ENCODE measurements at regions not wholly inside any gene's neighbourhood (a gene's known extent, or its start where the extent isn't known, plus 50 kb on each side); places are given as distances from the start of the nearest gene placed in this dataset.

- TF ChIP-seq USF2 (IDR thresholded peaks at IDR 0.05) (no peak), MAZ (IDR thresholded peaks at IDR 0.05; ENCODE audit: borderline replicate concordance, low read depth, low read length) (no peak), ZFP36 (IDR thresholded peaks at IDR 0.05; ENCODE audit: borderline replicate concordance, partially characterized antibody) (no peak), POLR2A (IDR thresholded peaks at IDR 0.05; ENCODE audit: low read length) (no peak)
Observed at GRCh38 chr3:88586121-88586640, 436.4 kb downstream of the C3orf38 start (continued).

DNA sequence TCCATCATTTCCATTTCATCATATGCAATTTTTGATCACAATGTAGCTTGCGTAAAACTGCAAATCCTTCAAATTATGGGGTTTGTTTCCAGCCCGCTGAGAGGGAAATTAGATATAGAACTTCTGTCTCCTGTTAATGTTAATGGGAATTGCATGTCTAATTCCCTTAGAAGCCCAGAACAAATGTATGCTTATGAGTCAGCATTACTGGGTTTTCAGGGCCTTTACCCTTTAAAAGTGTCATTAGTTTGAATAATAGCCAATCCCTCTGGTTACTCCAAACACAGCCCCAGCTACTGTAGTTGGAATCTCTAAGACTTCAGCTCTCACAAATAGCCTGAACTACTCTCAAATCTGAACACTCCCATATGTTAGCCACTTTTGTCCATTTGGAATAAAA lies 439.4 kb downstream of the C3orf38 start:
- Histone ChIP-seq H3K9me3 (no peaks in the 10 kb centered on the region), H3K4me3 (no peak overlapping the region), H3K27ac (no peak overlapping the region), H3K4me2 (no peak overlapping the region), H3K4me1 (no peaks in the 10 kb centered on the region)
- TF ChIP-seq MAZ (IDR thresholded peaks at IDR 0.05; ENCODE audit: borderline replicate concordance, low read depth, low read length): no peak
- no peak for TF ChIP-seq KDM5A (IDR thresholded peaks at IDR 0.05)
- TF ChIP-seq ZSCAN20 (CRISPR knock-in tag; IDR thresholded peaks at IDR 0.05): no peak
- ATAC-seq (no peak), DNase-seq (ENCODE audit: low read depth in 1 of 2, low spot score in 1 of 2) (no peak), FAIRE-seq (no peak)
- POLR2A ChIA-PET: no interaction called here
- WGBS (ENCODE audit: missing lambda C conversion rate): 44% methylated on average over 2 of the region's 2 CpGs
- CTCF ChIA-PET: no interaction called here

GRCh38 chr3:88595026-88595425 lies 445.3 kb downstream of the C3orf38 start:
- CTCF ChIA-PET: no interaction called here
- H3K4me1 ChIP-seq: no peaks in the 10 kb centered on the region
- H3K27ac ChIP-seq: no peak overlapping the region
- POLR2A ChIA-PET: no interaction called here
- ATAC-seq: no peak
- H3K9me3 ChIP-seq: no peaks in the 10 kb centered on the region
- no peak for TF ChIP-seq ATOH8 (CRISPR knock-in tag; IDR thresholded peaks at IDR 0.05; ENCODE audit: low read depth)
- TF ChIP-seq CBX8 (IDR thresholded peaks at IDR 0.05): no peak
- TF ChIP-seq MAX (IDR thresholded peaks at IDR 0.05): no peak
- TF ChIP-seq, protein P1, sequence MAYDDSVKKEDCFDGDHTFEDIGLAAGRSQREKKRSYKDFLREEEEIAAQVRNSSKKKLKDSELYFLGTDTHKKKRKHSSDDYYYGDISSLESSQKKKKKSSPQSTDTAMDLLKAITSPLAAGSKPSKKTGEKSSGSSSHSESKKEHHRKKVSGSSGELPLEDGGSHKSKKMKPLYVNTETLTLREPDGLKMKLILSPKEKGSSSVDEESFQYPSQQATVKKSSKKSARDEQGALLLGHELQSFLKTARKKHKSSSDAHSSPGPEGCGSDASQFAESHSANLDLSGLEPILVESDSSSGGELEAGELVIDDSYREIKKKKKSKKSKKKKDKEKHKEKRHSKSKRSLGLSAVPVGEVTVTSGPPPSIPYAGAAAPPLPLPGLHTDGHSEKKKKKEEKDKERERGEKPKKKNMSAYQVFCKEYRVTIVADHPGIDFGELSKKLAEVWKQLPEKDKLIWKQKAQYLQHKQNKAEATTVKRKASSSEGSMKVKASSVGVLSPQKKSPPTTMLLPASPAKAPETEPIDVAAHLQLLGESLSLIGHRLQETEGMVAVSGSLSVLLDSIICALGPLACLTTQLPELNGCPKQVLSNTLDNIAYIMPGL (CRISPR knock-in tag; IDR thresholded peaks at IDR 0.05; ENCODE audit: borderline replicate concordance): no peak
- no peak for TF ChIP-seq ZFP36 (IDR thresholded peaks at IDR 0.05; ENCODE audit: borderline replicate concordance, partially characterized antibody)
- TF ChIP-seq MAZ (IDR thresholded peaks at IDR 0.05; ENCODE audit: borderline replicate concordance, low read depth, low read length): no peak
- FAIRE-seq: no peak
- WGBS (ENCODE audit: missing lambda C conversion rate): 0% methylated on average over 1 of the region's 1 CpG
- no peak for DNase-seq (ENCODE audit: low read depth in 1 of 2, low spot score in 1 of 2)
- no peak overlapping the region for H3K4me2 ChIP-seq
- H3K4me3 ChIP-seq: no peak overlapping the region

DNA sequence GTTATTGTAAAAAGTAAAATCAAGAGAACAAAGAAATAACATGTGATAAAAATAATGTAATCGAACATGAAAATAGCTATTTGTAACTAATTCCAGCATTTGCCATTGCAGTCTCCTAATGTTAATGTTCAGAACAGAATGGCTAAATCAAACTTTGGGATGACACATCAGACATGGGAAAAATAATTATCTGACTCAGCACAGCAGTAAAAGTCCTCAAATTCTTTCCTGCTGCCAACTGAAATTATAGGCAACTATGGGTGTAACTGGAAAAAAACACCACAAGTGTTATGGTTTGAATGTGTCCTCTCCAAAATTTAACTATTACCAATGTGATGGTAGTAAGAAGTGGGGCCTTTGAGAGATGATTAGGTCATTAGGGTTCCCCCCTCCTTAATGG lies 446.7 kb downstream of the C3orf38 start:
- POLR2A ChIA-PET: no interaction called here
- no peak overlapping the region for H3K27ac ChIP-seq
- no peak for ATAC-seq

GRCh38 chr3:88610820-88611219 lies 461.1 kb downstream of the C3orf38 start:
- H3K4me1 ChIP-seq: no peaks in the 10 kb centered on the region
- CTCF ChIA-PET: no interaction called here
- H3K9me3 ChIP-seq: no peaks in the 10 kb centered on the region
- H3K4me2 ChIP-seq: no peak overlapping the region
- POLR2A ChIA-PET: no interaction called here
- no peak overlapping the region for H3K4me3 ChIP-seq
- 18% methylated on average over 5 of the region's 5 CpGs for WGBS (ENCODE audit: missing lambda C conversion rate)
- FAIRE-seq (no peak), DNase-seq (ENCODE audit: low read depth in 1 of 2, low spot score in 1 of 2) (no peak), ATAC-seq (no peak)
- H3K27ac ChIP-seq: no peak overlapping the region
- no peak for TF ChIP-seq ESRRA (IDR thresholded peaks at IDR 0.05; ENCODE audit: borderline replicate concordance, low read length)
- TF ChIP-seq NR3C1 (IDR thresholded peaks at IDR 0.05): no peak
- no peak for TF ChIP-seq MAZ (IDR thresholded peaks at IDR 0.05; ENCODE audit: borderline replicate concordance, low read depth, low read length)
- no peak for TF ChIP-seq HDAC2 (IDR thresholded peaks at IDR 0.05)
- no peak for TF ChIP-seq MYC (IDR thresholded peaks at IDR 0.05; ENCODE audit: borderline replicate concordance, low read length)
- no peak for TF ChIP-seq FOSL2 (IDR thresholded peaks at IDR 0.05)
- TF ChIP-seq FOSL2 (CRISPR knock-in tag; IDR thresholded peaks at IDR 0.05): no peak
- no peak for TF ChIP-seq HOXB5 (CRISPR knock-in tag; IDR thresholded peaks at IDR 0.05)
- no peak for TF ChIP-seq POLR2A (IDR thresholded peaks at IDR 0.05; ENCODE audit: low read length)
- TF ChIP-seq USF2 (IDR thresholded peaks at IDR 0.05): no peak
- TF ChIP-seq FOSB (CRISPR knock-in tag; IDR thresholded peaks at IDR 0.05): no peak
- TF ChIP-seq, protein P2, sequence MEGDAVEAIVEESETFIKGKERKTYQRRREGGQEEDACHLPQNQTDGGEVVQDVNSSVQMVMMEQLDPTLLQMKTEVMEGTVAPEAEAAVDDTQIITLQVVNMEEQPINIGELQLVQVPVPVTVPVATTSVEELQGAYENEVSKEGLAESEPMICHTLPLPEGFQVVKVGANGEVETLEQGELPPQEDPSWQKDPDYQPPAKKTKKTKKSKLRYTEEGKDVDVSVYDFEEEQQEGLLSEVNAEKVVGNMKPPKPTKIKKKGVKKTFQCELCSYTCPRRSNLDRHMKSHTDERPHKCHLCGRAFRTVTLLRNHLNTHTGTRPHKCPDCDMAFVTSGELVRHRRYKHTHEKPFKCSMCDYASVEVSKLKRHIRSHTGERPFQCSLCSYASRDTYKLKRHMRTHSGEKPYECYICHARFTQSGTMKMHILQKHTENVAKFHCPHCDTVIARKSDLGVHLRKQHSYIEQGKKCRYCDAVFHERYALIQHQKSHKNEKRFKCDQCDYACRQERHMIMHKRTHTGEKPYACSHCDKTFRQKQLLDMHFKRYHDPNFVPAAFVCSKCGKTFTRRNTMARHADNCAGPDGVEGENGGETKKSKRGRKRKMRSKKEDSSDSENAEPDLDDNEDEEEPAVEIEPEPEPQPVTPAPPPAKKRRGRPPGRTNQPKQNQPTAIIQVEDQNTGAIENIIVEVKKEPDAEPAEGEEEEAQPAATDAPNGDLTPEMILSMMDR (IDR thresholded peaks at IDR 0.05): no peak
- TF ChIP-seq EHMT2 (IDR thresholded peaks at IDR 0.05; ENCODE audit: low read depth): no peak
- no peak for TF ChIP-seq FOXS1 (CRISPR knock-in tag; IDR thresholded peaks at IDR 0.05)

More for the DNA sequence above, 446.7 kb downstream of the C3orf38 start:
- CTCF ChIA-PET: no interaction called here
- no peak overlapping the region for H3K4me3 ChIP-seq
- H3K4me1 ChIP-seq: no peaks in the 10 kb centered on the region
- WGBS (ENCODE audit: missing lambda C conversion rate): 2% methylated on average over 1 of the region's 1 CpG
- H3K4me2 ChIP-seq: no peak overlapping the region
- TF ChIP-seq GATA3 (IDR thresholded peaks at IDR 0.05; ENCODE audit: borderline replicate concordance) (no peak), MAX (IDR thresholded peaks at IDR 0.05) (no peak), SMC3 (IDR thresholded peaks at IDR 0.05) (no peak)
- DNase-seq (ENCODE audit: low read depth in 1 of 2, low spot score in 1 of 2) (no peak), FAIRE-seq (no peak)
- H3K9me3 ChIP-seq: no peaks in the 10 kb centered on the region
